Right lung (tissue), 2 donors: ENCODE measurements at regions not wholly inside any gene's neighbourhood (a gene's known extent, or its start where the extent isn't known, plus 50 kb on each side); places are given as distances from the start of the nearest gene placed in this dataset.

Source experiments
- DNase-seq, 2 donors: peaks; one replicate each; pipeline ENCODE4 v3.0.0-alpha.2; 2013

- DNase-seq, result no peak
Measured at GRCh38 chr14:82362452-82362851, 828.8 kb upstream of the SEL1L start.

DNA sequence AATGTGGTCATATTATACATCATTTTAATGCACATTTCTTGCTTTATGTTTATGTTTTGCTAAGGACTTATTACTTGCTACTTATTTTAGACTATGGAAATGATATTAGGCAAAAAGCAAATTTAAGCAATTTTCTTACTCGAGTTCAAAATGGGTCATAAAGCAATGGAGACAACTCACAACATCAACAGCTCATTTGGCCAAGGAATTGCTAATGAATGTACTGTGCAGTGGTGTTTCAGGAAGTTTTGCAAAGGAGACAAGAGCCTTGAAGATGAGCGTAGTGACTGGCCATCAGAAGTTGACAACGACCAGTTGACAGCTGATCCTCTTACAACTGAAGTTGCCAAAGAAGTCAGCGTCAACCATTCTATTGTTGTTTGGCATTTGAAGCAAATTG, 831.8 kb upstream of the SEL1L start:
- no peak for DNase-seq

GRCh38 chr14:82366803-82367202, 833.1 kb upstream of the SEL1L start:
- no peak for DNase-seq

DNA sequence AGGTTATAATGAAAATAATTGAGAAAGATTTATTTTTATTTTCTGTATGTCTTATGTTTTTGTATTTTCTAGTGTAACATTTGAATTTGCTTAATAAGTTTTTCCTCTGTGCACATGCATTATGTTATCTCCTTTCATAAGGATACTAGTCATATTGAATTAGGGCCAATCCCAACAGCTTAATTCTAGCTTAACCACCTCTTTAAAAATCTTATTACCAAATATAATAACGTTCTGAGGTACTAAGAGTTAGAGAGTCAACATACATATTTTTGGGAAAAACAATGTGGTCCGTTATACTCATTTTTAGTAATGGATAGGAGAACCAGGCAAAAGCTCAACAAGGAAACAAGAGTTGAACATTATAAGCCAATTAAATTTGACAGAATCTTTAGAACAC, 845.6 kb upstream of the SEL1L start:
- peak in 1 of 2 donors; percentile 42 for DNase-seq

DNA sequence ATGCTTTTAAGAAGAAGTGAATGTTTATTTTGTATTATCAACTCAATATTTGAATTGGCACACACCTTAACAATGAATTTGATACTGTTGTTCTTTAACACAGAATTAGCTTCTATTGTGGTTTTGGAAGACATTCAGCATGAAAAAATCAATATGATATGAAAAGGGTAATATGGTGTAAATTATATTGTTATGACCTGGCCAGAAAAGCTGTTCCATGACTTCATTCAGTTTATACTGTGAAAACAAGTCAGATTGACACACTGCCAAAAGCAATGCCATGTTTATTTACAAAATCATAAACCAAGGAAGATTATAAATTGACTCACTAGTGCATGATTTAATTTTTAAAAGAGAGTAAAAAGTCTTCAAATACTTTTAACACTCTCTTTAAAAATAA, 851.4 kb upstream of the SEL1L start:
- no peak for DNase-seq

DNA sequence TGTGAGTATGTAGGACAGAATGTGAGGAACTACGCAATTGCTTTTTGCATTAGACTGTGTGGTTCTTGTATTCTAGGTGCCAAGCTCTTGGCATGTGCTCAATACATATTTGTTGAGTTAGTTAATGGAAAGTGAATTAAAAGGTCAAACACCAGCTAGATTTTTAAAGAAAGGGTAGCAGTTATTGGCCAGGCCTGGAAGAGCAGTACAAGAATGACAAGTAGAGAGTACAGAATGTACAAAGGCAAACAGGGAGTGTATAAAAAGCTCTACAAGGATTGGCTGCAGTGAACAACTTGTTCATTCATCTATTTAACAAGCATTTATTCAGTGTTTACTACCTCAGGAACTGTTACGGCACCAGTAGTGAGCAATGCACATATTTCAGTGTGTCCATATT, 854.0 kb upstream of the SEL1L start:
- no peak for DNase-seq

- no peak for DNase-seq
Measured at GRCh38 chr14:82388488-82388887, 854.8 kb upstream of the SEL1L start.

- no peak for DNase-seq
Measured at GRCh38 chr14:82390586-82390985, 856.9 kb upstream of the SEL1L start.

GRCh38 chr14:82394916-82395315, 861.3 kb upstream of the SEL1L start:
- DNase-seq, result no peak

- DNase-seq, result peak in 1 of 2 donors; percentile 31
Measured at GRCh38 chr14:82398256-82398655, 864.6 kb upstream of the SEL1L start.

- no peak for DNase-seq
Measured at GRCh38 chr14:82403987-82404386, 870.3 kb upstream of the SEL1L start.

DNA sequence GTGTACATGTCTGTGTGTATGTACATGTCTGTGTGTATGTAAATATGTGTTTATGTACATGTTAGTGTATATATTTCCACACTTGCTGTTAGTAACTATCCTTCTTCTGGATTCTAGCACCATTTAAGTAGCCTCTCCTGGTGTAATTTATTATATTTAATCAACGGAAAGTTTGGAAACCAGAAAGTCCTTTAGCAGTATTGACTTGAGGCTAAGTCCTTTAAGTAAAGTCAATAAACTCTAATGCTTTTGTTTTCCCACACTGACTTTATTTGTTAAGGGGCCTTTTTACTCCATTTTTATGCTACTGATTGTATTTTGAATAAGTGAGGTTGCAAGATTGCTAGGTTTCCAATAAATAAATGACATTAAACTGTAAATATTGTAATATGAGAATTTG, 876.4 kb upstream of the SEL1L start:
- DNase-seq, result no peak

DNA sequence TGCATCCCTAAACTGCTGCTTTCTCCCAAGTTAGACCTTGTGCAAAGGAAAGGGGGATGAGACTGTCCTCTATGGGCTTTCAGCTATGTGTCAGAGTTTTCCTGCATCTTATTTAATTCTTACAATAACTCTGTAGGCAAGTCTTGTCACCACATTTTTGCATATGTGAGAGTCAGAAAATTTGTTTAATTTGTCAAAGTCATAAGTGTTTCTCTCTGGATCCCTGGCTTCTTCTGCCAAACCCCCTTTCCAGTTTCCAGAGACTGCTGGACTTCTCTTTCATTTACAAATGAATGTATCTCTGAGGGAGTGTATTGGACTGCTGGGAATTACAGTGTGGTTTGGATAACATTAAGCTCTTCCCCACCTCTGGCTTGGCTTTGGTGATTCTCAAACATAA, 877.6 kb upstream of the SEL1L start:
- DNase-seq, result no peak

DNA sequence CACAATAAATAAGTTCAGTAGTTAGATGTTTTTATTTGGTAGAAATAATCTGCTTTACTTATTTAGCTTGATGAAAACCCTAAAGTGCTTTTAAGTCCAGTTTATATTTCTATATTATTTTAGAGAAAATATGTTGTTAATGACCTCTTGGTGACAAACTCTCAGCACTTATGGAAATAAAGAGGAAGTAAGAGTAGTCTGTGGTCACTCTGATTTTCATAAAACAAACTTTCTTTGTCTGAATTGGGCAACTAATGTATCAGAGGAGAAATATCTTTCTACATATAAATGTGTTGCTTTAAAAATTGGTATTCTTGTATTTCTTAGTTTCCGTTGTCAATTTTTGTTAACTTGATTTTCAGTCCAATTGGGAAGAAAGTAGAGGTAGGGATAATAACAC, 878.9 kb upstream of the SEL1L start:
- no peak for DNase-seq

GRCh38 chr14:82414853-82415539, 881.3 kb upstream of the SEL1L start:
- no peak for DNase-seq

GRCh38 chr14:82419933-82420332, 886.3 kb upstream of the SEL1L start:
- no peak for DNase-seq

- DNase-seq, result no peak
Measured at GRCh38 chr14:82420871-82421270, 887.2 kb upstream of the SEL1L start.

DNA sequence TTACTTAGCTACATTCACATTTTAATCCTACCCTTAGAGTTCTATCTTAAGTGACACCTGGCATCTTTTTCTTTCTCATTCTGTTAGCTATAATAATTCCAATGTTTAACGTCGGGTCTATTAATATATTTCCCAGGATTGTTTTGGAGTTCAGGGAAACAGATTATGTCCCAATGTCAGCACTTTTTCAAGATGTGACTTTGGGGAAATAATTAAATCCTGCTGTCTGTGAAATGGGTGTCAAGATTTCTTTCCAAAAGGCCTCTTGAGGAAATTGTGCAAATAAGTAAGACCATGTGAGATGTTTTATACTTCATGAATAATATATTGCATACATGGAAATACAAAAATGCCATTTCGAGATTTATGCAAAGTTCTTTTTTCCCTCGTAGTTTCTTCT, 887.6 kb upstream of the SEL1L start:
- no peak for DNase-seq

DNA sequence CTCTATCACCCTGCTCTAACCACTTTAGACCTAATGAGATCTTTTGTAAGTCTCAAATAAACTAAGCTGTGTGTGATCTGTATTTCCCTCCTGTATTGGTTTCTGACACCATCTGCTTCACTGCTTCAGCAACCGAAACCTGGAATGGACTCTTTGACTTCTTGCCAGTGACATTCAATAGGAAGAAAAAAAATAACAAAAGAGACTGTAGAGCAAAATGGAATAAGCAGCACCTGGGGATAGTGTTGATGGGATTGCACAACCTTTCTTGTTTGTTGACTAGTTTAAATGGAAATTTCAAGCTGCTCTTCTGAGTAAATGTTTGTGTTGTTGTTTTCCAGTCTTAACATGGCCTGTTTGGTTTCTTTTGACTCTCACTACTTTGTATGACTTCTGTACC, 888.6 kb upstream of the SEL1L start:
- DNase-seq, result no peak

GRCh38 chr14:82425261-82425660, 891.6 kb upstream of the SEL1L start:
- no peak for DNase-seq

- DNase-seq, result no peak
Measured at GRCh38 chr14:82431031-82431430, 897.4 kb upstream of the SEL1L start.

DNA sequence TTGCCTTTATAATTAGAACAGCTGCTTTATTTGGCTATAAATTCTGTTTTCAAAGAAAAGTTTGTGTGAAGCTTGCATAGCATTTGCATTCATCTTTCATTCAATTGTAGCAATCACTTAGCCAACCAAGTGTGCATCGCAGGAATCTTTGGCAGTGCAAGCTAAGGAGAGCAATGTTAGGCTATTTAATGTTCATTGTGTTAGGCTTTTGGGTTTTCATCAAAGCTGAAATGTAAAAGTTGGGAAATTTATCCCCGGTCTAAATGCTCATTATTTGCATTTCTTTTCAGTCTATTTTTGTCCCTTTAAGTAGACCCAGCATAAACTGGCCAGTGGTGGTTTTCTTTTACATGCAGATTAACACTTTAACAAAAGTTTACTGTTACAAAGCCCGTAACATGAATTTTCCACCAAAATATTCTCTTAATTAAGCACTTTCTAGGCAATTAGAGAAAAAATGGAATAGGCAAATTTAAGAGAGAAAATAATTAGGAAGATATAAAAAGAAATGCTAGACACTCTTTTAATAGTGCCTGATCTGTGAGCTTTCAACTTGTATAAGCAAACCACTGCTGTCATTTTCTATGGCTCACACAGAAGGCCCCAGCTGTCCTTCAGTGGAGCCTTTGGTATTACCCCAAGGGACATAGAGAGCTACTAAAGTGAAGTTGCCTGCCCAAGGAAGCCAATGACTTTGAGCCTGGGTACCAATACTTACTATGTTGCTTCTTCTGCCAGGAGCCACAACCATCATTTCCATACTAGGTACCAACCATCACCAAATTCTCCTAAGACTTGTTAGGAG, 898.9 kb upstream of the SEL1L start:
- no peak for DNase-seq

DNA sequence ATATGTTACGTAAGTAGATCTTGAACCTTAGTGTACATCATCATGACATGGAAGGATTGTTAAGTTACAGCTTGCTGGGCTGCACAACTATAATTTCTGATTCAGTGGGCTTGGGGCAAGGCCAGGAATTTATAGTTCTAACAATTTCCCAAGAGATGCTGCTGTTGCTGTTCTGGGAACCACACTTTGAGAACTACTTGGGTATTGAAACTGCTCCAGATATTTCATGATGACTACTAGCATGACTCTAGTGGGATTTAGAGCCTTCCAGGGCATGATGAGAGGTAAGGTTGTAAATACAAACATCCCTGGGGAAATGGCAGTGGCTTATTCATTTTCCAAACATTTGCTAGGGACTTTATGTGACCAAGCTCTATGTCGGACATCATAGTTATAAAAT, 904.8 kb upstream of the SEL1L start:
- no peak for DNase-seq

- DNase-seq, result no peak
Measured at GRCh38 chr14:82441270-82441669, 907.6 kb upstream of the SEL1L start.
